ENCODE measurements at regions not wholly inside any gene's neighbourhood (a gene's known extent, or its start where the extent isn't known, plus 50 kb on each side); places are given as distances from the start of the nearest gene placed in this dataset.
"Not testable (repeated sequence)": the region's sequence is repeated elsewhere in the genome, so short reads cannot be mapped to it uniquely, and the experiment has no call there.

GRCh38 chr10:28087661-28088351 is 88.9 kb upstream of the ODAD2 start:
- Histone ChIP-seq H3K27ac (no peak overlapping the region), H3K4me1 (ENCODE audit: low read depth, poor library complexity, severe bottlenecking) (no peaks in the 10 kb centered on the region), H3K4me2 (no peak overlapping the region), H4K20me1 (ENCODE audit: insufficient read depth) (no peaks in the 10 kb centered on the region), H3K4me3 (IDR thresholded peaks at IDR 0.05; ENCODE audit: insufficient read depth, low read depth, low read length) (no peak overlapping the region), H3K36me3 (ENCODE audit: insufficient read depth) (no peaks in the 10 kb centered on the region), H3K79me2 (ENCODE audit: insufficient read depth, low read depth) (no peaks in the 10 kb centered on the region), H2AFZ (ENCODE audit: low read depth) (no peak overlapping the region), H3K9ac (no peak overlapping the region), H3K27me3 (ENCODE audit: insufficient read depth, low read depth) (no peaks in the 10 kb centered on the region)
- TF ChIP-seq, protein P1, sequence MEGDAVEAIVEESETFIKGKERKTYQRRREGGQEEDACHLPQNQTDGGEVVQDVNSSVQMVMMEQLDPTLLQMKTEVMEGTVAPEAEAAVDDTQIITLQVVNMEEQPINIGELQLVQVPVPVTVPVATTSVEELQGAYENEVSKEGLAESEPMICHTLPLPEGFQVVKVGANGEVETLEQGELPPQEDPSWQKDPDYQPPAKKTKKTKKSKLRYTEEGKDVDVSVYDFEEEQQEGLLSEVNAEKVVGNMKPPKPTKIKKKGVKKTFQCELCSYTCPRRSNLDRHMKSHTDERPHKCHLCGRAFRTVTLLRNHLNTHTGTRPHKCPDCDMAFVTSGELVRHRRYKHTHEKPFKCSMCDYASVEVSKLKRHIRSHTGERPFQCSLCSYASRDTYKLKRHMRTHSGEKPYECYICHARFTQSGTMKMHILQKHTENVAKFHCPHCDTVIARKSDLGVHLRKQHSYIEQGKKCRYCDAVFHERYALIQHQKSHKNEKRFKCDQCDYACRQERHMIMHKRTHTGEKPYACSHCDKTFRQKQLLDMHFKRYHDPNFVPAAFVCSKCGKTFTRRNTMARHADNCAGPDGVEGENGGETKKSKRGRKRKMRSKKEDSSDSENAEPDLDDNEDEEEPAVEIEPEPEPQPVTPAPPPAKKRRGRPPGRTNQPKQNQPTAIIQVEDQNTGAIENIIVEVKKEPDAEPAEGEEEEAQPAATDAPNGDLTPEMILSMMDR (conservative IDR thresholded peaks at IDR 0.05; ENCODE audit: low read depth, low read length), result no peak

GRCh38 chr10:28085760-28086159 is 86.9 kb upstream of the ODAD2 start:
- H3K27ac ChIP-seq; H3K4me3 ChIP-seq (IDR thresholded peaks at IDR 0.05; ENCODE audit: insufficient read depth, low read depth, low read length); H3K4me2 ChIP-seq; H2AFZ ChIP-seq (ENCODE audit: low read depth); H3K4me1 ChIP-seq (ENCODE audit: low read depth, poor library complexity, severe bottlenecking); H3K79me2 ChIP-seq (ENCODE audit: insufficient read depth, low read depth); H4K20me1 ChIP-seq (ENCODE audit: insufficient read depth); H3K27me3 ChIP-seq (ENCODE audit: insufficient read depth, low read depth); H3K9ac ChIP-seq; H3K36me3 ChIP-seq (ENCODE audit: insufficient read depth): not testable (repeated sequence)

DNA sequence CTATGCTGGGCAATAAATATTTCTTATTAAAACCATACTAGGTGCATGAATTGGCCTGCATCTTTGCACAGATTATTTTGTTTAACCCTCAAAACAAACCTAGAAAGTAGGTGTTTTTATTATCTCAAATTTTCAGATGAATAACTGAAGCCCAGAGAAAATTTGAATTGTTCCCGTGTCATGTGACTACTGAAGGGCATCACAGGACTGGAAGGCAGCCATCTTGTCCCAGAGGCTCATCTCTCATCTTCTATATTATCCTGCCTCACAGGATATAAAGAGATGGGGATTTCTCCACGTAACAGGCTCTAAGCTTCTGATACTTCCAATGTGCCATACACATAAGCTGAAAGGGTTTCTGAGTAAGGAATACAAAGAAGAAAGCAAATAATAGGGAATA is 84.0 kb upstream of the ODAD2 start:
- H3K4me2 ChIP-seq, result no peak overlapping the region
- no peak overlapping the region for H3K9ac ChIP-seq
- H3K79me2 ChIP-seq (ENCODE audit: insufficient read depth, low read depth), result no peaks in the 10 kb centered on the region
- H3K4me3 ChIP-seq (IDR thresholded peaks at IDR 0.05; ENCODE audit: insufficient read depth, low read depth, low read length), result no peak overlapping the region
- H3K36me3 ChIP-seq (ENCODE audit: insufficient read depth), result no peaks in the 10 kb centered on the region
- H4K20me1 ChIP-seq (ENCODE audit: insufficient read depth), result no peaks in the 10 kb centered on the region
- no peak overlapping the region for H3K27ac ChIP-seq
- TF ChIP-seq, protein P1 (conservative IDR thresholded peaks at IDR 0.05; ENCODE audit: low read depth, low read length), result no peak
- H3K27me3 ChIP-seq (ENCODE audit: insufficient read depth, low read depth), result no peaks in the 10 kb centered on the region
- no peak overlapping the region for H2AFZ ChIP-seq (ENCODE audit: low read depth)
- H3K4me1 ChIP-seq (ENCODE audit: low read depth, poor library complexity, severe bottlenecking), result no peaks in the 10 kb centered on the region

DNA sequence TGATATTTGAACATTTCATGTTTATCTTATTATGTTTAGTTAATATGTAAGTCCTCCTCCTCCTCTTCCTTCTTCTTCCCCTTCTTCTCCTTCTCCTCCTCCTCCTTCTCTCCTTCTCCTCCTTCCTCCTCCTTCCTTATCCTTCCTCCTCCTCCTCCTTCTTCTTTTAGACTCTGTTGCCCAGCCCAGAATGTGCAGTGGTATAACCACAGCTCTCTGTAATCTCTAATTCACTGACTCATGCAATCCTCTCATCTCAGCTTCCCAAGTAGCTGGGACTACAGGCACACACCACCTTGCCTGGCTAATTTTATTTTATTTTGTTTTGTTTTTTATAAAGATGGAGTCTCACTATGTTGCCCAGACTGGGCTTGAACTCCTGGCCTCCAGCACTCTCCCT is 83.4 kb upstream of the ODAD2 start:
- TF ChIP-seq, protein P1 (conservative IDR thresholded peaks at IDR 0.05; ENCODE audit: low read depth, low read length), result no peak
- no peaks in the 10 kb centered on the region for H3K36me3 ChIP-seq (ENCODE audit: insufficient read depth)
- H3K27ac ChIP-seq, result no peak overlapping the region
- no peak overlapping the region for H3K9ac ChIP-seq
- no peak overlapping the region for H3K4me3 ChIP-seq (IDR thresholded peaks at IDR 0.05; ENCODE audit: insufficient read depth, low read depth, low read length)
- H3K4me2 ChIP-seq, result no peak overlapping the region
- no peaks in the 10 kb centered on the region for H3K79me2 ChIP-seq (ENCODE audit: insufficient read depth, low read depth)
- no peak overlapping the region for H2AFZ ChIP-seq (ENCODE audit: low read depth)
- no peaks in the 10 kb centered on the region for H3K27me3 ChIP-seq (ENCODE audit: insufficient read depth, low read depth)
- H3K4me1 ChIP-seq (ENCODE audit: low read depth, poor library complexity, severe bottlenecking), result no peaks in the 10 kb centered on the region
- no peaks in the 10 kb centered on the region for H4K20me1 ChIP-seq (ENCODE audit: insufficient read depth)

DNA sequence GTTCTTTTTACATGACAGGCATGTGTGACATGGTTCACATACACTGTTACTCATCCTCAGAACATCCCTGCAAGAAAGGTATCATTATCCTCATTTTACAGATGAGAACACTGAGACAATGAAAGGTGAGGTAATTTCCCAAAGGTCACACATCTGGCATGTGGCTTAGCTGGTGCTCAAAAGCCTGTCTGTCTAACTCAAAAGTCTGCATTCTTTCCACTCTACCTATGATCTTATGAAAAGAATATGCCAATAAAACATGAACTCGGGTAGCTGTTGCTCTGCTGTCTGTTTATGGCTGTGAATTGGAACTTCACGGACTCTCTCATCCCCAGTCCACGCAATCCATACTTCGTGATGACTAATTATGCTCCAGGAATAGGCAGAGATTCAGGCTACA is 79.0 kb upstream of the ODAD2 start:
- no peaks in the 10 kb centered on the region for H3K79me2 ChIP-seq (ENCODE audit: insufficient read depth, low read depth)
- no peak overlapping the region for H2AFZ ChIP-seq (ENCODE audit: low read depth)
- H3K4me1 ChIP-seq (ENCODE audit: low read depth, poor library complexity, severe bottlenecking), result no peaks in the 10 kb centered on the region
- H3K4me2 ChIP-seq, result no peak overlapping the region
- H4K20me1 ChIP-seq (ENCODE audit: insufficient read depth), result no peaks in the 10 kb centered on the region
- no peaks in the 10 kb centered on the region for H3K27me3 ChIP-seq (ENCODE audit: insufficient read depth, low read depth)
- no peak overlapping the region for H3K4me3 ChIP-seq (IDR thresholded peaks at IDR 0.05; ENCODE audit: insufficient read depth, low read depth, low read length)
- no peaks in the 10 kb centered on the region for H3K36me3 ChIP-seq (ENCODE audit: insufficient read depth)
- H3K9ac ChIP-seq, result no peak overlapping the region
- no peak overlapping the region for H3K27ac ChIP-seq
- TF ChIP-seq, protein P1 (conservative IDR thresholded peaks at IDR 0.05; ENCODE audit: low read depth, low read length), result no peak

Data from KMS-11 (cell line).